Endothelial cell of umbilical vein (primary cell): ENCODE measurements at regions not wholly inside any gene's neighbourhood (a gene's known extent, or its start where the extent isn't known, plus 50 kb on each side); places are given as distances from the start of the nearest gene placed in this dataset.

Experiments used
- CTCF ChIP-seq, 2 donors: IDR thresholded peaks; 1 replicate in 1 of 2; 2 replicates in 1 of 2; pipeline ENCODE4 v1.5.1; 2011; ENCODE audit warnings: low read length in 2 of 2, mild to moderate bottlenecking in 2 of 2, moderate library complexity in 2 of 2, control low read depth in 1 of 2, inconsistent platforms in 1 of 2, low read depth in 1 of 2; ENCODE audit not compliant: insufficient read depth in 1 of 2; ENCODE audit errors: extremely low read depth in 1 of 2
- GATA2 ChIP-seq: IDR thresholded peaks from 2 replicates; pipeline ENCODE4 v1.7.0; 2011; ENCODE audit warnings: low read depth, mild to moderate bottlenecking, moderate library complexity, mixed read lengths, low read length; ENCODE audit not compliant: insufficient read length, insufficient read depth
- POLR2A ChIP-seq: IDR thresholded peaks from 2 replicates; pipeline ENCODE4 v1.6.1; 2012; ENCODE audit warnings: low read depth, mild to moderate bottlenecking, control low read depth, low read length
- POLR2AphosphoS5 ChIP-seq: IDR thresholded peaks from 2 replicates; pipeline ENCODE4 v1.6.1; 2012; ENCODE audit warnings: low read depth, mild to moderate bottlenecking, control low read depth, low read length, moderate library complexity; ENCODE audit not compliant: insufficient read depth

GRCh38 chr18:60623331-60623730, 250.8 kb upstream of the MC4R start:
- TF ChIP-seq GATA2 (no peak), CTCF (IDR thresholded peaks at IDR 0.05; ENCODE audit: extremely low read depth in 1 of 2, insufficient read depth in 1 of 2, low read depth in 1 of 2, low read length in 2 of 2) (no peak), POLR2AphosphoS5 (no peak), POLR2A (no peak)
